K562 (cell line): ENCODE measurements at regions not wholly inside any gene's neighbourhood (a gene's known extent, or its start where the extent isn't known, plus 50 kb on each side); places are given as distances from the start of the nearest gene placed in this dataset.

Experiments
- ATAC-seq: fragments of 200-7000 bp; cut with Tn5 transposase; 3 replicates; pipeline ENCODE4 v1.9.1; 2020; ENCODE audit warnings: moderate library complexity
- BruUV-seq: library from RNA; stranded (reverse); fragments of 400-500 nt; replicated peaks from 2 replicates; lab custom pipeline; 2021; lab: Mats Ljungman, UMichigan
- CTCF ChIA-PET: fragments of 300-600 bp; formaldehyde crosslinking; extraction: SDS; loops from one replicate; lab custom pipeline; 2021; ENCODE audit warnings: low intra/inter-chr PET ratio; lab: Yijun Ruan, JAX
- POLR2A ChIA-PET: fragments of 300-600, 350-650 bp; sonication (Branson Sonifier 250); formaldehyde crosslinking; extraction: SDS; loops from one replicate; lab custom pipeline; 2021; ENCODE audit warnings: antibody characterized with exemption, inconsistent platforms; lab: Yijun Ruan, JAX
- DNase-seq, 4 experiments: peaks; one replicate each; pipeline versions ENCODE4 v3.0.0 to v3.0.0-alpha.2; 2011 to 2018; ENCODE audit warnings: low spot score in 3 of 4, mixed read lengths in 3 of 4; ENCODE audit errors: extremely low read depth in 1 of 4
- FAIRE-seq: peaks from 2 replicates; lab custom pipeline; 2011; peaks lifted over from hg19 to GRCh38; lab: Jason Lieb, UNC
- H2AFZ ChIP-seq: 2 replicates; pipeline ENCODE4 v1.6.0; 2011; ENCODE audit warnings: low read depth, low read length, control low read depth, inconsistent platforms
- H3K27ac ChIP-seq: fragments of 200-600 bp; 3 replicates; pipeline ENCODE4 v1.8.0; 2011; ENCODE audit warnings: low read depth, mild to moderate bottlenecking, control low read depth, inconsistent platforms, low read length, moderate library complexity, mixed read lengths; ENCODE audit errors: extremely low read depth
- H3K27me3 ChIP-seq, 2 experiments: fragments of 300-600 bp in 1 of 2; 2 replicates in 1 of 2; 3 replicates in 1 of 2; pipeline versions ENCODE4 v1.6.0 to v1.8.0; 2011; ENCODE audit warnings: inconsistent platforms in 2 of 2, low read length in 2 of 2, mild to moderate bottlenecking in 1 of 2, mixed read lengths in 1 of 2, moderate library complexity in 1 of 2; ENCODE audit not compliant: control insufficient read depth in 2 of 2, insufficient read depth in 2 of 2
- H3K36me3 ChIP-seq: fragments of 300-600 bp; 3 replicates; pipeline ENCODE4 v1.8.0; 2011; ENCODE audit warnings: mild to moderate bottlenecking, low read length, inconsistent platforms; ENCODE audit not compliant: control insufficient read depth, insufficient read depth
- H3K4me1 ChIP-seq, 2 experiments: fragments of 200-600 bp in 1 of 2; replicated peaks in 1 of 2; 2 replicates in 1 of 2; 3 replicates in 1 of 2; pipeline versions ENCODE4 v1.5.1 to v1.8.0; 2011; ENCODE audit warnings: inconsistent platforms in 2 of 2, low read length in 2 of 2, mild to moderate bottlenecking in 1 of 2, mixed read lengths in 1 of 2, moderate library complexity in 1 of 2; ENCODE audit not compliant: control insufficient read depth in 2 of 2, insufficient read depth in 2 of 2
- H3K4me2 ChIP-seq: 2 replicates; pipeline ENCODE4 v1.6.1; 2011; ENCODE audit warnings: low read length, control low read depth, inconsistent platforms, mixed read lengths; ENCODE audit not compliant: insufficient read depth
- H3K4me3 ChIP-seq: fragments of 200-600 bp; sonication (generic), shearing (Covaris generic); 2 replicates; pipeline ENCODE4 v1.5.1; 2016; ENCODE audit warnings: control low read depth, inconsistent platforms
- H3K79me2 ChIP-seq: fragments of 200-600 bp; 3 replicates; pipeline ENCODE4 v1.8.0; 2011; ENCODE audit warnings: low read length, inconsistent platforms; ENCODE audit not compliant: control insufficient read depth, insufficient read depth
- H3K9ac ChIP-seq, 2 experiments: 2 replicates each; pipeline versions ENCODE4 v1.6.0 to v1.6.1; 2011; ENCODE audit warnings: low read depth in 2 of 2, low read length in 2 of 2, control low read depth in 1 of 2, inconsistent platforms in 1 of 2, mild to moderate bottlenecking in 1 of 2, mixed read lengths in 1 of 2; ENCODE audit not compliant: insufficient read depth in 1 of 2
- H3K9me1 ChIP-seq: one replicate; pipeline ENCODE4 v1.6.0; 2011; ENCODE audit warnings: inconsistent platforms, mild to moderate bottlenecking, low read length, moderate library complexity; ENCODE audit not compliant: control insufficient read depth, insufficient read depth
- H3K9me3 ChIP-seq: replicated peaks from 2 replicates; pipeline ENCODE4 v1.5.1; 2011; ENCODE audit warnings: low read depth, low read length, inconsistent platforms; ENCODE audit not compliant: control insufficient read depth, insufficient read depth
- H4K20me1 ChIP-seq: replicated peaks from 2 replicates; pipeline ENCODE4 v1.6.1; 2011; ENCODE audit warnings: low read length, inconsistent platforms, mixed read lengths; ENCODE audit not compliant: control insufficient read depth, insufficient read depth
- FOXJ2 ChIP-seq: fragments of 200-800 bp; sonication (Bioruptor generic); IDR thresholded peaks from 2 replicates; pipeline ENCODE4 v1.6.1; 2016; ENCODE audit warnings: missing genetic modification characterization, missing compliant biosample characterization
- MIER1 ChIP-seq: fragments of 450-650 bp; IDR thresholded peaks from 2 replicates; pipeline ENCODE4 v1.6.1; 2016; ENCODE audit warnings: antibody characterized with exemption, mild to moderate bottlenecking, low read depth
- PHF21A ChIP-seq: fragments of 450-650 bp; IDR thresholded peaks from 2 replicates; pipeline ENCODE4 v1.6.1; 2017; ENCODE audit warnings: low read depth, borderline replicate concordance
- POLR2H ChIP-seq: IDR thresholded peaks from 2 replicates; pipeline ENCODE4 v1.6.1; 2016; ENCODE audit warnings: missing genetic modification characterization, low read depth, mild to moderate bottlenecking, control low read depth, missing compliant biosample characterization, moderate library complexity
- RBM39 ChIP-seq: fragments of 200-400 bp; formaldehyde crosslinking; optimal IDR thresholded peaks from 2 replicates; pipeline ENCODE3; 2018; ENCODE audit warnings: low read depth, low read length
- SAFB ChIP-seq: fragments of 200-400 bp; formaldehyde crosslinking; IDR thresholded peaks from 2 replicates; pipeline ENCODE4 v1.6.1; 2017; ENCODE audit warnings: low read depth, low read length, borderline replicate concordance
- THRAP3 ChIP-seq: fragments of 450-650 bp; IDR thresholded peaks from 2 replicates; pipeline ENCODE4 v1.6.1; 2016; ENCODE audit warnings: mild to moderate bottlenecking, inconsistent platforms, borderline replicate concordance
- ZNF134 ChIP-seq: fragments of 250-450 bp; sonication (Bioruptor Pico); conservative IDR thresholded peaks from 2 replicates; pipeline ENCODE4 v1.4.0; 2020
- ZNF184 ChIP-seq: sonication (generic); formaldehyde crosslinking; IDR thresholded peaks from 2 replicates; pipeline ENCODE4 v1.5.0; 2020; ENCODE audit warnings: missing genetic modification reagents
- ZNF239 ChIP-seq: fragments of 250-450 bp; sonication (Bioruptor Pico); IDR thresholded peaks from 2 replicates; pipeline ENCODE4 v1.4.0; 2020; ENCODE audit warnings: mild to moderate bottlenecking
- ZNF57 ChIP-seq: fragments of 450-650 bp; formaldehyde crosslinking; IDR thresholded peaks from 2 replicates; pipeline ENCODE4 v1.4.0; 2020; ENCODE audit warnings: mild to moderate bottlenecking, moderate library complexity
- WGBS: fragments of 100-300 bp; shearing (Covaris generic); methylation state at CpG from one replicate; pipeline ENCODE4 v1.1.6; 2016; ENCODE audit warnings: low coverage, mixed read lengths; ENCODE audit not compliant: insufficient coverage; ENCODE audit errors: missing lambda C conversion rate; 5-methylcytosine and 5-hydroxymethylcytosine counted together
- in situ Hi-C: fragments of 300-500 bp; cut with MboI; formaldehyde crosslinking; loops from 4 replicates; pipeline ENCODE4 v1.15.0; 2018; ENCODE audit warnings: inconsistent platforms, mixed read lengths
- intact Hi-C: fragments of 100-400 bp; cut with micrococcal nuclease; formaldehyde crosslinking; loops from 2 replicates; pipeline ENCODE4 v1.14.2; 2022
- TF ChIP-seq, protein P1 (sequence below): fragments of 450-650 bp; IDR thresholded peaks from 2 replicates; pipeline ENCODE4 v1.6.1; 2016; ENCODE audit warnings: low read depth
- TF ChIP-seq, protein P2 (sequence below): sonication (generic); formaldehyde crosslinking; IDR thresholded peaks from 2 replicates; pipeline ENCODE4 v1.8.0; 2022; ENCODE audit warnings: missing genetic modification reagents, mild to moderate bottlenecking, borderline replicate concordance
- TF ChIP-seq, protein P3 (sequence below): fragments of 450-650 bp; formaldehyde crosslinking; IDR thresholded peaks from 2 replicates; pipeline ENCODE4 v1.4.0; 2022; ENCODE audit warnings: mild to moderate bottlenecking, moderate library complexity

DNA sequence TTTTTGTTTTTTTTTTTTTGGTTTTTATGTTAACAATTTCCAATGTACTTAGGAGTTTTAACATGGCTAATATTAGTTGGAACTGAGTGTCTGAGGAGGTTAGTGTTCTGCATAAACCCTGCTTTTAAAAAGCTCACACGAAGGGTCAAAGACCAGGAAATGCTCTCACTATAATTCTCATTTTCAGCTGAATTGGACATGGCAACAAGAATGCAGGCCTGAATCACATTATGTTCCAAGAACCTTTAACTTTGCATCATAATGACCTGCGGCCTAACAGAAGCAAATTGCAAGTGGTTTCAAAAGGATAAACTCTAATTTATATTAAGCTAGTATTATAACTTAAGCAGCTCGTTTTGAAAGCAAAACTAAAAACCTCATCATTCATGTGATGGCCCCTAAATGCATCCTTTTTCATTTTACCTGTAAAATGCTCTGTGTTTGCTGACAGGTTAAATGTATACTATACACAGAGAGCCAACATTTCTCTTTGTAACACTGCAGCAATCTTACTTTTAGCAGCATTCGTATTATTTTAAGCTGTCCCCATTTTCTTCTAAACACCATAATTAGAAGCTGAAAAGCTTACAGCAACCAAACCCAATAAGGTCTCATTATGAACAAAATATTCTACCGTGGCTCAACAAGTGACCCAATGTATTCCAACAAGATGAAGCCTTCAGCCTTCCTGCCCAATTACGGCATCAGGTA lies 242.8 kb upstream of the SP4 start:
- Histone ChIP-seq H3K79me2 (no peaks in the 10 kb centered on the region), H3K9me1 (no peaks in the 10 kb centered on the region), H3K4me1 (no peaks in the 10 kb centered on the region), H2AFZ (no peak overlapping the region), H3K9me3 (no peaks in the 10 kb centered on the region), H3K4me3 (no peak overlapping the region), H3K9ac (no peak overlapping the region), H3K4me2 (no peak overlapping the region), H3K36me3 (no peaks in the 10 kb centered on the region), H3K27me3 (no peaks in the 10 kb centered on the region), H4K20me1 (no peaks in the 10 kb centered on the region), H3K27ac (no peak overlapping the region)
- in situ Hi-C loops (no loop called here), intact Hi-C loops (no loop called here)
- CTCF ChIA-PET: interaction anchor here (0.7 kb wide), 1 partner anchor 530 kb away, joined by 3 read pairs; no protein-coding TSS in a partner anchor
- POLR2A ChIA-PET: interaction anchor here (0.8 kb wide), 1 partner anchor 1242 kb away, joined by 3 read pairs; no protein-coding TSS in a partner anchor
- DNase-seq: no peak
- no peak for FAIRE-seq
- 2% methylated on average over 6 of the region's 6 CpGs for WGBS
- ATAC-seq: no peak
- no TSS peak for BruUV-seq
- TF ChIP-seq THRAP3: no peak
- TF ChIP-seq FOXJ2 (tag): no peak
- TF ChIP-seq POLR2H (tag): no peak
- TF ChIP-seq, protein P1, sequence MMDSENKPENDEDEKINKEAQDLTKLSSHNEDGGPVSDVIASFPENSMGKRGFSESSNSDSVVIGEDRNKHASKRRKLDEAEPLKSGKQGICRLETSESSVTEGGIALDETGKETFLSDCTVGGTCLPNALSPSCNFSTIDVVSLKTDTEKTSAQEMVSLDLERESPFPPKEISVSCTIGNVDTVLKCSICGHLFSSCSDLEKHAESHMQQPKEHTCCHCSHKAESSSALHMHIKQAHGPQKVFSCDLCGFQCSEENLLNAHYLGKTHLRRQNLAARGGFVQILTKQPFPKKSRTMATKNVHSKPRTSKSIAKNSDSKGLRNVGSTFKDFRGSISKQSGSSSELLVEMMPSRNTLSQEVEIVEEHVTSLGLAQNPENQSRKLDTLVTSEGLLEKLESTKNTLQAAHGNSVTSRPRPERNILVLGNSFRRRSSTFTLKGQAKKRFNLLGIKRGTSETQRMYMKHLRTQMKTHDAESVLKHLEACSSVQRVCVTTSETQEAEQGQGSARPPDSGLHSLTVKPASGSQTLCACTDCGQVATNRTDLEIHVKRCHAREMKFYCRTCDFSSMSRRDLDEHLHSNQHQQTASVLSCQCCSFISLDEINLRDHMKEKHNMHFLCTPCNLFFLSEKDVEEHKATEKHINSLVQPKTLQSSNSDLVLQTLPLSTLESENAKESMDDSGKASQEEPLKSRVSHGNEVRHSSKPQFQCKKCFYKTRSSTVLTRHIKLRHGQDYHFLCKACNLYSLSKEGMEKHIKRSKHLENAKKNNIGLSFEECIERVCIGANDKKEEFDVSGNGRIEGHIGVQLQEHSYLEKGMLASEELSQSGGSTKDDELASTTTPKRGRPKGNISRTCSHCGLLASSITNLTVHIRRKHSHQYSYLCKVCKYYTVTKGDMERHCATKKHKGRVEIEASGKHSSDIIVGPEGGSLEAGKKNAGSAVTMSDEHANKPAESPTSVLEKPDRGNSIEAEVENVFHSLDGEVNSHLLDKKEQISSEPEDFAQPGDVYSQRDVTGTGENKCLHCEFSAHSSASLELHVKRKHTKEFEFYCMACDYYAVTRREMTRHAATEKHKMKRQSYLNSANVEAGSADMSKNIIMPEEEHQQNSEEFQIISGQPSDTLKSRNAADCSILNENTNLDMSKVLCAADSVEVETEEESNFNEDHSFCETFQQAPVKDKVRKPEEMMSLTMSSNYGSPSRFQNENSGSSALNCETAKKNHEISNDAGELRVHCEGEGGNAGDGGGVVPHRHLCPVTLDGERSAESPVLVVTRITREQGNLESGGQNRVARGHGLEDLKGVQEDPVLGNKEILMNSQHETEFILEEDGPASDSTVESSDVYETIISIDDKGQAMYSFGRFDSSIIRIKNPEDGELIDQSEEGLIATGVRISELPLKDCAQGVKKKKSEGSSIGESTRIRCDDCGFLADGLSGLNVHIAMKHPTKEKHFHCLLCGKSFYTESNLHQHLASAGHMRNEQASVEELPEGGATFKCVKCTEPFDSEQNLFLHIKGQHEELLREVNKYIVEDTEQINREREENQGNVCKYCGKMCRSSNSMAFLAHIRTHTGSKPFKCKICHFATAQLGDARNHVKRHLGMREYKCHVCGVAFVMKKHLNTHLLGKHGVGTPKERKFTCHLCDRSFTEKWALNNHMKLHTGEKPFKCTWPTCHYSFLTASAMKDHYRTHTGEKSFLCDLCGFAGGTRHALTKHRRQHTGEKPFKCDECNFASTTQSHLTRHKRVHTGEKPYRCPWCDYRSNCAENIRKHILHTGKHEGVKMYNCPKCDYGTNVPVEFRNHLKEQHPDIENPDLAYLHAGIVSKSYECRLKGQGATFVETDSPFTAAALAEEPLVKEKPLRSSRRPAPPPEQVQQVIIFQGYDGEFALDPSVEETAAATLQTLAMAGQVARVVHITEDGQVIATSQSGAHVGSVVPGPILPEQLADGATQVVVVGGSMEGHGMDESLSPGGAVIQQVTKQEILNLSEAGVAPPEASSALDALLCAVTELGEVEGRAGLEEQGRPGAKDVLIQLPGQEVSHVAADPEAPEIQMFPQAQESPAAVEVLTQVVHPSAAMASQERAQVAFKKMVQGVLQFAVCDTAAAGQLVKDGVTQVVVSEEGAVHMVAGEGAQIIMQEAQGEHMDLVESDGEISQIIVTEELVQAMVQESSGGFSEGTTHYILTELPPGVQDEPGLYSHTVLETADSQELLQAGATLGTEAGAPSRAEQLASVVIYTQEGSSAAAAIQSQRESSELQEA: no peak
- TF ChIP-seq RBM39: no peak
- no peak for TF ChIP-seq PHF21A
- no peak for TF ChIP-seq ZNF239 (CRISPR knock-in tag)
- no peak for TF ChIP-seq SAFB
- TF ChIP-seq ZNF57 (CRISPR knock-in tag): no peak
- TF ChIP-seq, protein P2, sequence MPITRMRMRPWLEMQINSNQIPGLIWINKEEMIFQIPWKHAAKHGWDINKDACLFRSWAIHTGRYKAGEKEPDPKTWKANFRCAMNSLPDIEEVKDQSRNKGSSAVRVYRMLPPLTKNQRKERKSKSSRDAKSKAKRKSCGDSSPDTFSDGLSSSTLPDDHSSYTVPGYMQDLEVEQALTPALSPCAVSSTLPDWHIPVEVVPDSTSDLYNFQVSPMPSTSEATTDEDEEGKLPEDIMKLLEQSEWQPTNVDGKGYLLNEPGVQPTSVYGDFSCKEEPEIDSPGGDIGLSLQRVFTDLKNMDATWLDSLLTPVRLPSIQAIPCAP: no peak
- TF ChIP-seq ZNF184 (CRISPR knock-in tag): no peak
- TF ChIP-seq, protein P3, sequence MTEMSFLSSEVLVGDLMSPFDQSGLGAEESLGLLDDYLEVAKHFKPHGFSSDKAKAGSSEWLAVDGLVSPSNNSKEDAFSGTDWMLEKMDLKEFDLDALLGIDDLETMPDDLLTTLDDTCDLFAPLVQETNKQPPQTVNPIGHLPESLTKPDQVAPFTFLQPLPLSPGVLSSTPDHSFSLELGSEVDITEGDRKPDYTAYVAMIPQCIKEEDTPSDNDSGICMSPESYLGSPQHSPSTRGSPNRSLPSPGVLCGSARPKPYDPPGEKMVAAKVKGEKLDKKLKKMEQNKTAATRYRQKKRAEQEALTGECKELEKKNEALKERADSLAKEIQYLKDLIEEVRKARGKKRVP (CRISPR knock-in tag): no peak
- TF ChIP-seq MIER1: no peak
- TF ChIP-seq ZNF134 (CRISPR knock-in tag): no peak
